NCI-H187 (cell line): ENCODE measurements at regions not wholly inside any gene's neighbourhood (a gene's known extent, or its start where the extent isn't known, plus 50 kb on each side); places are given as distances from the start of the nearest gene placed in this dataset.

Experiments
- DNase-seq, 2 experiments: peaks; one replicate each; lab custom pipeline; 2025; lab: John Stamatoyannopoulos, UW

- DNase-seq = peak; percentile 10 to 51
Measured at GRCh38 chr20:12371990-12372389, 454.3 kb downstream of the BTBD3 start.

- peak in 1 of 2 experiments; percentile 13 for DNase-seq
Measured at GRCh38 chr20:12372557-12372956, 454.9 kb downstream of the BTBD3 start.

- DNase-seq = no peak
Measured at GRCh38 chr20:12375967-12376366, 458.3 kb downstream of the BTBD3 start.

GRCh38 chr20:12383821-12384220 lies 466.1 kb downstream of the BTBD3 start:
- DNase-seq = no peak

GRCh38 chr20:12386821-12387220 lies 469.1 kb downstream of the BTBD3 start:
- DNase-seq = no peak

GRCh38 chr20:12391099-12391498 lies 473.4 kb downstream of the BTBD3 start:
- DNase-seq = no peak

- DNase-seq = no peak
Measured at GRCh38 chr20:12394786-12395185, 477.1 kb downstream of the BTBD3 start.

GRCh38 chr20:12395353-12395752 lies 477.7 kb downstream of the BTBD3 start:
- DNase-seq = no peak

- DNase-seq = no peak
Measured at GRCh38 chr20:12395760-12396159, 478.1 kb downstream of the BTBD3 start.

GRCh38 chr20:12399110-12399836 lies 481.6 kb downstream of the BTBD3 start:
- no peak for DNase-seq

- no peak for DNase-seq
Measured at GRCh38 chr20:12404941-12405340, 487.2 kb downstream of the BTBD3 start.

GRCh38 chr20:12406978-12407377 lies 489.3 kb downstream of the BTBD3 start:
- no peak for DNase-seq

- DNase-seq = no peak
Measured at GRCh38 chr20:12409501-12409900, 491.8 kb downstream of the BTBD3 start.

GRCh38 chr20:12410783-12411182 lies 493.1 kb downstream of the BTBD3 start:
- no peak for DNase-seq

GRCh38 chr20:12411246-12411940 lies 493.7 kb downstream of the BTBD3 start:
- DNase-seq = no peak

GRCh38 chr20:12413116-12413515 lies 495.4 kb downstream of the BTBD3 start:
- DNase-seq = no peak

- DNase-seq = no peak
Measured at GRCh38 chr20:12414446-12415274, 497.0 kb downstream of the BTBD3 start.

GRCh38 chr20:12416281-12416680 lies 498.6 kb downstream of the BTBD3 start:
- no peak for DNase-seq

GRCh38 chr20:12433724-12434123 lies 516.0 kb downstream of the BTBD3 start:
- no peak for DNase-seq

- no peak for DNase-seq
Measured at GRCh38 chr20:12434672-12435071, 517.0 kb downstream of the BTBD3 start.

- no peak for DNase-seq
Measured at GRCh38 chr20:12435268-12435667, 517.6 kb downstream of the BTBD3 start.

- no peak for DNase-seq
Measured at GRCh38 chr20:12453711-12454110, 536.0 kb downstream of the BTBD3 start.

- DNase-seq = no peak
Measured at GRCh38 chr20:12455148-12455547, 537.5 kb downstream of the BTBD3 start.
